ENCODE measurements at regions not wholly inside any gene's neighbourhood (a gene's known extent, or its start where the extent isn't known, plus 50 kb on each side); places are given as distances from the start of the nearest gene placed in this dataset.
"Not testable (repeated sequence)": the region's sequence is repeated elsewhere in the genome, so short reads cannot be mapped to it uniquely, and the experiment has no call there.

DNA sequence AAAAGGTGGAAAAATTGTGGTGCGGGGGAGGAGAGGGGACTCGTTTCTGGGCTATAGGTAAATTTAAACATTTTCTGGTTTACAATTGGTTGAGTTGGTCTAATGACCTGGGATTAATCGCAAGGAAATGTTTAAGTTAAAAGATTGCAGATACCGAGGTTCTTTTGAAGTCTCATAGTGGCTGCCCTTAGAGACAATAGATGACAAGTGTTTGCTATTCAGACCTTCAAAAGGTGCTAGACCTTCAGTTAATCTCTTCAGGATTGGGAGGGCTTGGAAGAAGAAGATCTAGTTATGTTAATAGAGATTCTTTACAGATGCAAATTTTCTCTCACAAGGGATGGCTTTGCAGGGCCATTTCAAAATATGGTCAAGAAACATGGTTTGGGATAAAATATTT lies 2286.1 kb upstream of the AGA start:
- Mint-ChIP-seq H3K27me3 (no peaks in the 10 kb centered on the region), H3K4me1 (no peaks in the 10 kb centered on the region), H3K27ac (no peak overlapping the region), H3K4me3 (no peak overlapping the region), H3K36me3 (no peaks in the 10 kb centered on the region), H3K9me3 (peaks cover 9 to 18% (median 10%) of the 10 kb centered on the region in 3 donors)
- DNase-seq (no peak), ATAC-seq (replicated peaks in 1 of 4) (no peak)
- ChIA-PET CTCF (no interaction called here), POLR2A (no interaction called here)
- no peak overlapping the region for H3K27ac ChIP-seq (ENCODE audit: low read length)
- WGBS (ENCODE audit: insufficient coverage), result 83% methylated on average over 2 of the region's 4 CpGs
- H3K4me3 ChIP-seq (ENCODE audit: control insufficient read depth in 1 of 2, extremely low read depth in 1 of 2, low read length in 1 of 2), result no peak overlapping the region
- H3K36me3 ChIP-seq (ENCODE audit: control insufficient read depth in 2 of 2, extremely low read depth in 1 of 2, insufficient read depth in 1 of 2, low read length in 1 of 2), result no peaks in the 10 kb centered on the region
- H3K4me1 ChIP-seq (ENCODE audit: control insufficient read depth in 1 of 2, extremely low read depth in 1 of 2, insufficient read depth in 2 of 2, low read length in 2 of 2), result no peaks in the 10 kb centered on the region
- H3K27me3 ChIP-seq (replicated peaks in 1 of 2; ENCODE audit: control insufficient read depth in 2 of 2, extremely low read depth in 1 of 2, insufficient read depth in 2 of 2, low read length in 1 of 2), result no peaks in the 10 kb centered on the region
- H3K9me3 ChIP-seq, result no peaks in the 10 kb centered on the region

DNA sequence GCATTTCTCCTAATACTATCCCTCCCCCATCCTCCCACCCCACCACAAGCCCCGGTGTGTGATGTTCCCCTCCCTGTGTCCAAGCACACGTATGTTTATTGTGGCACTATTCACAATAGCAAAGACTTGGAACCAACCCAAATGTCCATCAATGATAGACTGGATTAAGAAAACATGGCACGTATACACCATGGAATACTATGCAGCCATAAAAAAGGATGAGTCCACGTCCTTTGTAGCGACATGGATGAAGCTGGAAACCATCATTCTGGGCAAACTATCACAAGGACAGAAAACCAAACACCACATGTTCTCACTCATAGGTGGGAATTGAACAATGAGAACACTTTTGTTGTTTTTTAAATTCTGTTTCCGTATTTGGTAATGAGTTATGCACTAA lies 2294.6 kb upstream of the AGA start:
- H3K9me3 Mint-ChIP-seq, result peaks cover 9 to 25% (median 11%) of the 10 kb centered on the region in 3 donors
- H3K36me3 Mint-ChIP-seq; POLR2A ChIA-PET; ATAC-seq (replicated peaks in 1 of 4); H3K36me3 ChIP-seq (ENCODE audit: control insufficient read depth in 2 of 2, extremely low read depth in 1 of 2, insufficient read depth in 1 of 2, low read length in 1 of 2); H3K27me3 Mint-ChIP-seq; H3K4me3 ChIP-seq (ENCODE audit: control insufficient read depth in 1 of 2, extremely low read depth in 1 of 2, low read length in 1 of 2); H3K27ac Mint-ChIP-seq; H3K4me1 ChIP-seq (ENCODE audit: control insufficient read depth in 1 of 2, extremely low read depth in 1 of 2, insufficient read depth in 2 of 2, low read length in 2 of 2); CTCF ChIA-PET; H3K4me3 Mint-ChIP-seq; H3K27me3 ChIP-seq (replicated peaks in 1 of 2; ENCODE audit: control insufficient read depth in 2 of 2, extremely low read depth in 1 of 2, insufficient read depth in 2 of 2, low read length in 1 of 2); H3K9me3 ChIP-seq; H3K27ac ChIP-seq (ENCODE audit: low read length); H3K4me1 Mint-ChIP-seq; DNase-seq: not testable (repeated sequence)
- WGBS (ENCODE audit: insufficient coverage), result no CpG with 5 or more reads among the region's 6 CpGs

DNA sequence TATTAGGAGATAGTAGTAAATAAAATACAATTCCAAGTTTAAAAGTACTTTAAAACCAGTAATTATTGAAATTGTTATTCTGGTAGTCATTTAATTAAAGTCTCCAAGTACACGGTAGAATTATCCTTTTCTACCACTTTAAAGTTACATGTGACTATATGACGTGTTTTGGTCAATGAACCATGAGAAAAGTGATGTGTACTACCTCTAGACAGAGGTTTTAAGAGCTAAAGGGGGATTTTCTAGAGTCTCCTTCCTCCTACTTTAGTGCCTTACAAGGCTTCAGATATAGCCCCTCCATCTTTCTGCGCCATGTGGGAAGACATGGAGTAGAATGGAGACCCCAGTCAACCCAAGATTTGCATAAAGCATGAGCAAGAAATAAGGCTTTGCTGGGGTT lies 2296.6 kb upstream of the AGA start:
- peaks cover 9 to 21% (median 11%) of the 10 kb centered on the region in 3 donors for H3K9me3 Mint-ChIP-seq
- H3K27me3 Mint-ChIP-seq, result no peaks in the 10 kb centered on the region
- no peak for DNase-seq
- H3K36me3 Mint-ChIP-seq, result no peaks in the 10 kb centered on the region
- ATAC-seq (replicated peaks in 1 of 4), result no peak
- no peak overlapping the region for H3K27ac ChIP-seq (ENCODE audit: low read length)
- H3K27me3 ChIP-seq (replicated peaks in 1 of 2; ENCODE audit: control insufficient read depth in 2 of 2, extremely low read depth in 1 of 2, insufficient read depth in 2 of 2, low read length in 1 of 2), result no peaks in the 10 kb centered on the region
- WGBS (ENCODE audit: insufficient coverage), result no CpG with 5 or more reads among the region's 3 CpGs
- H3K4me1 ChIP-seq (ENCODE audit: control insufficient read depth in 1 of 2, extremely low read depth in 1 of 2, insufficient read depth in 2 of 2, low read length in 2 of 2), result no peaks in the 10 kb centered on the region
- CTCF ChIA-PET, result no interaction called here
- no peaks in the 10 kb centered on the region for H3K4me1 Mint-ChIP-seq
- H3K4me3 ChIP-seq (ENCODE audit: control insufficient read depth in 1 of 2, extremely low read depth in 1 of 2, low read length in 1 of 2), result no peak overlapping the region
- POLR2A ChIA-PET, result no interaction called here
- H3K4me3 Mint-ChIP-seq, result no peak overlapping the region
- H3K9me3 ChIP-seq, result no peaks in the 10 kb centered on the region
- no peaks in the 10 kb centered on the region for H3K36me3 ChIP-seq (ENCODE audit: control insufficient read depth in 2 of 2, extremely low read depth in 1 of 2, insufficient read depth in 1 of 2, low read length in 1 of 2)
- no peak overlapping the region for H3K27ac Mint-ChIP-seq

DNA sequence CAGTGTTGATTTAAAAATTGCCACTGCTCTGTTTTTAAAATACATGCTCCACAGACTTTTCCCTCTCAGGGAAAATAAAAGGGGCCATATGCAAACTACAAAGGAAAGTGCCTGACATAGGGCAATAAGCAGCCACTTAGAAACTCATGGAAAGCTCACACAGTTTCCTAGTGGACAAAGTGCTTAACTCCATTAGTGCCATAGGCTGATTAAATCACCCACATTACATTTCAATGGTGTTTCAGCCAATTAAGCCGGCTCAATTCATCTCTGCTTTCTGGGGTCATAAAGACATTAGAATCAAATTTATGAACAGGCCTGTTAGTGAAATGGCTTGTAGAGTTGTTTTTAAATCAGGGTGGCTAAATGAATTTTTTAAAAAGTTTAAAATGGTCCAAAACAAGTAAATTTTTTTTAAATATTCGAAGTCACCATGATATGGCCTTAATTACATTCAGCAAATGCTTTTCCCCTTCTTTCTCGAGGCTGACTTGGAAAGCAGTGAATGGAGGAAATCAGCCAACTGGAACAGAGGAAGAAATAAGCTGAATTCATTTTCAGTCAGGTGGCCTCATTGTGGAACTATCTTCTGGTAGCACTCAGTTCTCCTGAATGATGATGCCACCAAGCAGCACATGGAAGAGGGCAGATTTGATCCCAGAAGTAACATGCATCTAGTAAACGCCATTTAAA lies 2305.1 kb upstream of the AGA start:
- ATAC-seq (replicated peaks in 1 of 4), result no peak
- H3K27ac ChIP-seq (ENCODE audit: low read length), result no peak overlapping the region
- H3K4me3 ChIP-seq (ENCODE audit: control insufficient read depth in 1 of 2, extremely low read depth in 1 of 2, low read length in 1 of 2), result no peak overlapping the region
- ChIA-PET CTCF (no interaction called here), POLR2A (no interaction called here)
- DNase-seq, result no peak
- no peaks in the 10 kb centered on the region for H3K4me1 Mint-ChIP-seq
- H3K4me1 ChIP-seq (ENCODE audit: control insufficient read depth in 1 of 2, extremely low read depth in 1 of 2, insufficient read depth in 2 of 2, low read length in 2 of 2), result no peaks in the 10 kb centered on the region
- H3K36me3 Mint-ChIP-seq, result no peaks in the 10 kb centered on the region
- no peaks in the 10 kb centered on the region for H3K9me3 ChIP-seq
- no peaks in the 10 kb centered on the region for H3K27me3 ChIP-seq (replicated peaks in 1 of 2; ENCODE audit: control insufficient read depth in 2 of 2, extremely low read depth in 1 of 2, insufficient read depth in 2 of 2, low read length in 1 of 2)
- H3K4me3 Mint-ChIP-seq, result no peak overlapping the region
- peaks cover 4 to 24% (median 15%) of the 10 kb centered on the region in 3 donors for H3K9me3 Mint-ChIP-seq
- H3K36me3 ChIP-seq (ENCODE audit: control insufficient read depth in 2 of 2, extremely low read depth in 1 of 2, insufficient read depth in 1 of 2, low read length in 1 of 2), result no peaks in the 10 kb centered on the region
- no CpG with 5 or more reads among the region's 4 CpGs for WGBS (ENCODE audit: insufficient coverage)
- H3K27me3 Mint-ChIP-seq, result no peaks in the 10 kb centered on the region
- no peak overlapping the region for H3K27ac Mint-ChIP-seq

DNA sequence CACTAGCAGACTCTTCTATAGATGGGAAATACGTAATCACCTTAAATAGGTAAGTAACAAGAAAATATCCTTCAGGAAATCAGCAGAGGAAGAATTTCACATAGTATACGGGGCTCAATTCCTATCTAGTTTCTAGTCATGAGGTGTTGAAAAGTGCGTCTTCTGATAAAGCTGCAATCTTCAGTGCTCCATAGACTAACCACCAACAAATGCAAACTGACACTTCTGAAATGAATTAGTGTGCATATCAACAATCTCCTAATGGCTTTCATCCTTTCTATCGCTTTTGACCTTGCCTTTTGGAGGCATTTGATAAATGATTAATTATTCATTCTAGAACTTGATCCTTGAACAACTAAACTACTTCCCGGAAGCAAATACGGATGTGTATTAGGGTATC lies 2306.6 kb upstream of the AGA start:
- H3K27ac ChIP-seq (ENCODE audit: low read length), result no peak overlapping the region
- CTCF ChIA-PET, result no interaction called here
- DNase-seq (no peak), ATAC-seq (replicated peaks in 1 of 4) (no peak)
- peaks cover 7 to 30% (median 15%) of the 10 kb centered on the region in 3 donors for H3K9me3 Mint-ChIP-seq
- no peak overlapping the region for H3K4me3 Mint-ChIP-seq
- H3K9me3 ChIP-seq, result no peaks in the 10 kb centered on the region
- no CpG with 5 or more reads among the region's 6 CpGs for WGBS (ENCODE audit: insufficient coverage)
- H3K36me3 ChIP-seq (ENCODE audit: control insufficient read depth in 2 of 2, extremely low read depth in 1 of 2, insufficient read depth in 1 of 2, low read length in 1 of 2), result no peaks in the 10 kb centered on the region
- no peaks in the 10 kb centered on the region for H3K4me1 Mint-ChIP-seq
- no peaks in the 10 kb centered on the region for H3K36me3 Mint-ChIP-seq
- no peak overlapping the region for H3K27ac Mint-ChIP-seq
- no peaks in the 10 kb centered on the region for H3K4me1 ChIP-seq (ENCODE audit: control insufficient read depth in 1 of 2, extremely low read depth in 1 of 2, insufficient read depth in 2 of 2, low read length in 2 of 2)
- H3K27me3 ChIP-seq (replicated peaks in 1 of 2; ENCODE audit: control insufficient read depth in 2 of 2, extremely low read depth in 1 of 2, insufficient read depth in 2 of 2, low read length in 1 of 2), result no peaks in the 10 kb centered on the region
- no peaks in the 10 kb centered on the region for H3K27me3 Mint-ChIP-seq
- POLR2A ChIA-PET, result no interaction called here
- H3K4me3 ChIP-seq (ENCODE audit: control insufficient read depth in 1 of 2, extremely low read depth in 1 of 2, low read length in 1 of 2), result no peak overlapping the region

DNA sequence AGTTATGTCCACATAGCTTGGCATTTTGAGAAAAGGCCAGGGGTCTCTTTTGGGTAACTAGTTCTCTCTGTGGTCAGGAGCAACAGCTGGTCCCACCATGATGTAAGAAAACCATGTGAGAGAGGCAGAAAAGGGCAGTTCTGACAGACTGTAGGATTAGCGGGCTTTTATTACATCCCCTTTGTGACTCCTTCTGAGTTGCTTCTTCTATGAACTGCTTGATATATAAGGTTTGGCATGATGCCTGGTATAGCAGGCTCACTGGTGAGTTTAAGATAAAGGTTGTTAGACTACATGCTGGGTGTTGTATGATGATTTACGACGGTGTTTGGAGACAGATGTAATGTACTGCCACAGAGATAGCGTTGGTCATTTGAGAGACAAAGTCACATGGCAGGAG lies 2308.1 kb upstream of the AGA start:
- POLR2A ChIA-PET, result no interaction called here
- H3K27me3 ChIP-seq (replicated peaks in 1 of 2; ENCODE audit: control insufficient read depth in 2 of 2, extremely low read depth in 1 of 2, insufficient read depth in 2 of 2, low read length in 1 of 2), result no peaks in the 10 kb centered on the region
- no peaks in the 10 kb centered on the region for H3K4me1 ChIP-seq (ENCODE audit: control insufficient read depth in 1 of 2, extremely low read depth in 1 of 2, insufficient read depth in 2 of 2, low read length in 2 of 2)
- H3K27ac ChIP-seq (ENCODE audit: low read length), result no peak overlapping the region
- no peaks in the 10 kb centered on the region for H3K9me3 ChIP-seq
- no peak overlapping the region for H3K4me3 ChIP-seq (ENCODE audit: control insufficient read depth in 1 of 2, extremely low read depth in 1 of 2, low read length in 1 of 2)
- WGBS (ENCODE audit: insufficient coverage), result 16% methylated on average over 4 of the region's 4 CpGs
- H3K27ac Mint-ChIP-seq, result no peak overlapping the region
- no peaks in the 10 kb centered on the region for H3K36me3 ChIP-seq (ENCODE audit: control insufficient read depth in 2 of 2, extremely low read depth in 1 of 2, insufficient read depth in 1 of 2, low read length in 1 of 2)
- H3K27me3 Mint-ChIP-seq, result no peaks in the 10 kb centered on the region
- no peaks in the 10 kb centered on the region for H3K4me1 Mint-ChIP-seq
- H3K9me3 Mint-ChIP-seq, result peaks cover 9 to 26% (median 15%) of the 10 kb centered on the region in 3 donors
- CTCF ChIA-PET, result no interaction called here
- DNase-seq (no peak), ATAC-seq (replicated peaks in 1 of 4) (no peak)
- H3K36me3 Mint-ChIP-seq, result no peaks in the 10 kb centered on the region
- no peak overlapping the region for H3K4me3 Mint-ChIP-seq

DNA sequence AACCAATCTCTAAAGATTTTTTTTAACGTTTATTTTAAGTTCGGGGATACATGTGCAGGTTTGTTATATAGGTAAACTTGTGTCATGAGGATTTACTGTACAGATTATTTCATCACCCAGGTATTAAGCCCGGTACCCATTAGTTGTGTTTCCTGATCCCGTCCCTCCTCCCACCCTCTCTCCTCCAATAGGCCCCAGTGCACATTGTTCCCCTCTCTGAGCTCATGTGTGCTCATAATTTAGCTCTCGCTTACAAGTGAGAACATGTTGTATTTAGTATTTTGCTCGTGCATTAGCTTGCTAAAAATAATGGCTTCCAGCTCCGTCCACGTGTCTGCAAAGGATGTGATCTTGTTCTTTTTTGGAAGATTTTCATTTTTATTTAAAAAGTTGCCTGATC lies 2309.4 kb upstream of the AGA start:
- Mint-ChIP-seq H3K27ac (no peak overlapping the region), H3K4me1 (no peaks in the 10 kb centered on the region), H3K9me3 (peaks cover 9 to 24% (median 9%) of the 10 kb centered on the region in 3 donors), H3K36me3 (no peaks in the 10 kb centered on the region), H3K4me3 (no peak overlapping the region), H3K27me3 (no peaks in the 10 kb centered on the region)
- Histone ChIP-seq H3K4me1 (ENCODE audit: control insufficient read depth in 1 of 2, extremely low read depth in 1 of 2, insufficient read depth in 2 of 2, low read length in 2 of 2) (no peaks in the 10 kb centered on the region), H3K27ac (ENCODE audit: low read length) (no peak overlapping the region), H3K27me3 (replicated peaks in 1 of 2; ENCODE audit: control insufficient read depth in 2 of 2, extremely low read depth in 1 of 2, insufficient read depth in 2 of 2, low read length in 1 of 2) (no peaks in the 10 kb centered on the region), H3K4me3 (ENCODE audit: control insufficient read depth in 1 of 2, extremely low read depth in 1 of 2, low read length in 1 of 2) (no peak overlapping the region), H3K9me3 (no peaks in the 10 kb centered on the region), H3K36me3 (ENCODE audit: control insufficient read depth in 2 of 2, extremely low read depth in 1 of 2, insufficient read depth in 1 of 2, low read length in 1 of 2) (no peaks in the 10 kb centered on the region)
- POLR2A ChIA-PET, result no interaction called here
- no peak for ATAC-seq (replicated peaks in 1 of 4)
- CTCF ChIA-PET, result no interaction called here
- WGBS (ENCODE audit: insufficient coverage), result 74% methylated on average over 3 of the region's 8 CpGs
- DNase-seq, result no peak
